Esophagus muscularis mucosa (tissue), 4 donors: ENCODE measurements at regions not wholly inside any gene's neighbourhood (a gene's known extent, or its start where the extent isn't known, plus 50 kb on each side); places are given as distances from the start of the nearest gene placed in this dataset.
"Not testable (repeated sequence)": the region's sequence is repeated elsewhere in the genome, so short reads cannot be mapped to it uniquely, and the experiment has no call there.

Experiments used
- DNase-seq: peaks from one replicate; pipeline ENCODE4 v3.0.0-alpha.2; 2017; ENCODE audit errors: extremely low spot score
- H3K27ac ChIP-seq, 4 donors: fragments of 200-600 bp; sonication (generic); replicated peaks in 1 of 4; 1 replicate in 3 of 4; 2 replicates in 1 of 4; pipeline ENCODE4 v1.5.1; 2016 to 2019; ENCODE audit warnings: mild to moderate bottlenecking in 1 of 4
- H3K27me3 ChIP-seq, 4 donors: fragments of 200-600 bp; sonication (generic); one replicate each; pipeline versions ENCODE4 v1.5.1 to v1.6.0; 2016 to 2019
- H3K36me3 ChIP-seq, 4 donors: fragments of 200-600 bp; sonication (generic); one replicate each; pipeline ENCODE4 v1.5.1; 2016 to 2019
- H3K4me1 ChIP-seq, 4 donors: fragments of 200-600 bp; sonication (generic); one replicate each; pipeline ENCODE4 v1.5.1; 2016 to 2019
- H3K4me3 ChIP-seq, 4 donors: fragments of 200-600 bp; sonication (generic); 1 replicate in 2 of 4; 2 replicates in 2 of 4; pipeline ENCODE4 v1.5.1; 2016 to 2019; ENCODE audit warnings: mild to moderate bottlenecking in 4 of 4, moderate library complexity in 1 of 4
- H3K9me3 ChIP-seq, 4 donors: fragments of 200-600 bp; sonication (generic); 1 replicate in 3 of 4; 2 replicates in 1 of 4; pipeline ENCODE4 v1.5.1; 2016 to 2019
- EP300 ChIP-seq: sonication (generic); formaldehyde crosslinking; IDR thresholded peaks from one replicate; pipeline ENCODE4 v1.6.1; 2017; ENCODE audit warnings: antibody characterized with exemption
- POLR2A ChIP-seq: fragments of 450-650 bp; IDR thresholded peaks from one replicate; pipeline ENCODE4 v1.6.1; 2017; ENCODE audit warnings: antibody characterized with exemption, moderate library complexity, mild to moderate bottlenecking, low read depth
- POLR2AphosphoS5 ChIP-seq, 2 donors: sonication (generic); formaldehyde crosslinking; IDR thresholded peaks; one replicate each; pipeline ENCODE4 v1.6.1; 2017; ENCODE audit warnings: antibody characterized with exemption in 2 of 2
- WGBS: methylation state at CpG from one replicate; pipeline ENCODE4 v1.1.5; 2018; 5-methylcytosine and 5-hydroxymethylcytosine counted together
- intact Hi-C: fragments of 100-400 bp; cut with DNase I; formaldehyde crosslinking; loops from one replicate; pipeline ENCODE4 v1.15.1; 2023
- TF ChIP-seq, protein P1 (sequence below), 3 experiments: fragments of 200-600 bp in 2 of 3; fragments of 450-650 bp in 1 of 3; sonication (generic) in 2 of 3; IDR thresholded peaks; one replicate each; pipeline ENCODE4 v1.5.1; 2017 to 2019; ENCODE audit warnings: antibody characterized with exemption in 3 of 3, mild to moderate bottlenecking in 2 of 3, moderate library complexity in 1 of 3

DNA sequence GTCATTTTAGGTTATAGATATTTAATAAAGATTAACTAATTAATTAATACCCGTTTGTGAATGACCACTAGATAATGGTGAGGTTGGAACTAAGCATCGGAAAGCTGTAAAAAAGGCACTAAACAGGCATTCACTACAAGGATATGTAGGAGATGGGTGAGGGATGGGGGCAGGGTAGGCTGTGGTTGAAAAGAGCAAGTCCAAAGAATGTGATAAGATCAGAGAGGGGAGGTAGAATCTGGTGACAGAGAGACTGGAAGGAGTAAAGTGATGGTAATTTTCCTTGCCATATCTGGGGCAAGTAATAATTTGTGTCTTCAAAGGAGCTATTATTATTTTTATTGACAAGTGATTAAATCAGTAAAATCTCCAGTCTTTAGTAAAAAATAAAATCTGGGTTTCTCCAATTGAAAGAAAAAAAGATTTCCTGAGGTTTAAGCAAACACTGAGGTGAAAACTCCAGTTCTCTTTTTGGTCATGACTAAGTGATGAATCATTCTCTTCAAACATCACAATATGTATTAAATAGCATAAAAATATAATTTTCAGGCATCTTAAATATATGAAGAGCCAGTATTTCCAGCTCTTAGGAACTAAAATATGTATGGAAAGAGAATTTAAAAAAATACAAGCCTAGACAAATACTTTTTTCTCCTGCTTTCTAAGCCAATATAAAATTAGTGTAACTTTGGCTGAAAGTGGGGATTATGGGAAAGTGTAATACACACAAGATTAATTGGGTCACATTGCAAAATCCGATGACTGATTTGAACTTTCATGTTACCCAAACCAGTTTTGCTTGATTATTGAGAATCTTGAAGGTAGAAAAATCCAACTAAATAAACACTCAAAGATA, 259.1 kb upstream of the RBMS1 start:
- 89% methylated on average over 3 of the region's 3 CpGs for WGBS
- no peak for DNase-seq
- Histone ChIP-seq H3K4me1 (no peaks in the 10 kb centered on the region), H3K27me3 (no peaks in the 10 kb centered on the region), H3K27ac (no peak overlapping the region), H3K36me3 (no peaks in the 10 kb centered on the region), H3K4me3 (no peak overlapping the region), H3K9me3 (peaks cover 0 to 21% (median 17%) of the 10 kb centered on the region in 4 donors)
- TF ChIP-seq, protein P1, sequence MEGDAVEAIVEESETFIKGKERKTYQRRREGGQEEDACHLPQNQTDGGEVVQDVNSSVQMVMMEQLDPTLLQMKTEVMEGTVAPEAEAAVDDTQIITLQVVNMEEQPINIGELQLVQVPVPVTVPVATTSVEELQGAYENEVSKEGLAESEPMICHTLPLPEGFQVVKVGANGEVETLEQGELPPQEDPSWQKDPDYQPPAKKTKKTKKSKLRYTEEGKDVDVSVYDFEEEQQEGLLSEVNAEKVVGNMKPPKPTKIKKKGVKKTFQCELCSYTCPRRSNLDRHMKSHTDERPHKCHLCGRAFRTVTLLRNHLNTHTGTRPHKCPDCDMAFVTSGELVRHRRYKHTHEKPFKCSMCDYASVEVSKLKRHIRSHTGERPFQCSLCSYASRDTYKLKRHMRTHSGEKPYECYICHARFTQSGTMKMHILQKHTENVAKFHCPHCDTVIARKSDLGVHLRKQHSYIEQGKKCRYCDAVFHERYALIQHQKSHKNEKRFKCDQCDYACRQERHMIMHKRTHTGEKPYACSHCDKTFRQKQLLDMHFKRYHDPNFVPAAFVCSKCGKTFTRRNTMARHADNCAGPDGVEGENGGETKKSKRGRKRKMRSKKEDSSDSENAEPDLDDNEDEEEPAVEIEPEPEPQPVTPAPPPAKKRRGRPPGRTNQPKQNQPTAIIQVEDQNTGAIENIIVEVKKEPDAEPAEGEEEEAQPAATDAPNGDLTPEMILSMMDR (IDR thresholded peaks at IDR 0.05), result no peak
- no peak for TF ChIP-seq POLR2A
- TF ChIP-seq POLR2AphosphoS5 (IDR thresholded peaks at IDR 0.05), result no peak
- no peak for TF ChIP-seq EP300
- intact Hi-C loops, result no loop called here

DNA sequence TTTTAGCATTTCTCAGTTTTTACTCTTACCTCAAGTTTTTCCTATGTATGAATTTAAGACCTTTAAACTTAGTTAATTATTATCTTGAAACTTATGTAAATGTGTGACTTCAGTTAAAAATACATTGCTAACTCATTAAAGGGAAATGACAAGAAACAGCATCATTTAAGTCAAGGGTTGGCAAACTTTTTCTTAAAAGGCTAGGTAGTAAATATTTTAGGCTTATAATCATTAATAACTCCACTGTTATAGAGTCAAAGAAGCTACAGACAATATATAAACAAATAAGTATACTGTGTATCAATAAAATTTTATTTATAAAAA, 259.7 kb upstream of the RBMS1 start:
- TF ChIP-seq, protein P1 (IDR thresholded peaks at IDR 0.05), result no peak
- TF ChIP-seq EP300 (no peak), POLR2AphosphoS5 (IDR thresholded peaks at IDR 0.05) (no peak), POLR2A (no peak)
- no peaks in the 10 kb centered on the region for H3K36me3 ChIP-seq
- intact Hi-C loops, result no loop called here

DNA sequence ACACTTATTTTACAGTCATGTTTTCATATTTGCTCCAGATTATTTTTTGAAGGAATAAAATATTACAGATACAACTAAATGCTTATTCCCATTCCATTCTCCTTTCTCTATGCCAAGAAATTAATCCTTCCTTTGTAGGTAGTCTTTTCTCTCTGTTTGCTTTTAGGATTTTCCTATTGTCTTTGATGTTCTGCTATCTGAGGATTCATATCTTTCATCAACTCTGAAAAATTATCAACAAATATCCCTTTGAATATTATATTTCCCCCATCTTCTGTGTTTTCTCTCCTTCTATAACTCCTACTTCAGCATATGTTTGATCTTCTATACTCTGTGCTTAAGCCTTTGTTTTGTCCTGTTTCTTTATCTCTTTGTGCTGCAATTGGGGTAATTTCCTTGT, 260.4 kb upstream of the RBMS1 start:
- H3K27ac ChIP-seq, result no peak overlapping the region
- intact Hi-C loops, result no loop called here
- TF ChIP-seq, protein P1 (IDR thresholded peaks at IDR 0.05), result no peak
- TF ChIP-seq EP300 (no peak), POLR2A (no peak), POLR2AphosphoS5 (IDR thresholded peaks at IDR 0.05) (no peak)
- H3K36me3 ChIP-seq, result no peaks in the 10 kb centered on the region
- H3K27me3 ChIP-seq, result no peaks in the 10 kb centered on the region
- H3K4me3 ChIP-seq, result no peak overlapping the region
- H3K9me3 ChIP-seq, result peaks cover 0 to 21% (median 17%) of the 10 kb centered on the region in 4 donors
- DNase-seq, result no peak
- H3K4me1 ChIP-seq, result no peaks in the 10 kb centered on the region

More for the DNA sequence above, 259.7 kb upstream of the RBMS1 start:
- Histone ChIP-seq H3K27ac (no peak overlapping the region), H3K4me1 (no peaks in the 10 kb centered on the region), H3K4me3 (no peak overlapping the region), H3K9me3 (peaks cover 0 to 21% (median 17%) of the 10 kb centered on the region in 4 donors), H3K27me3 (no peaks in the 10 kb centered on the region)
- DNase-seq, result no peak

DNA sequence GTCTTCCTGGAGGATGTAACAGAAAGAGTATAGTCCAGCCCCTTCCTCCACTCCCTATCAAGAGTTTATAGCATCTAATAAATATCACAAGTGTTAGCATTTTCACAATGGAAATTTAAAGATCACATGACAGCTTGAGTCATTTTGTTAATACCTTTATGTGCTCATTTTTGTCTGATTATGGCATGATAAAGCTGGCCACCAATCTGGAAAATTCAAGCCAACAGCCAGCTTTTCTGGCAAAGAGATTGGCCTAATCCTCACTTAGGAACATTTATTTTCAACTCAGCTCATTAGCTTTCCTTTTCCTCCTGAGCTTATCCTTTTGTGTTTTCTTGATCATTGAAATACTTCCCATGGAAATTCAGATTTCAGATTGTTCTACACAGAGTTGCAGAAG, 262.9 kb upstream of the RBMS1 start:
- no peak for DNase-seq
- Histone ChIP-seq H3K4me3 (no peak overlapping the region), H3K9me3 (peaks cover 0 to 21% (median 17%) of the 10 kb centered on the region in 4 donors), H3K27me3 (no peaks in the 10 kb centered on the region), H3K27ac (no peak overlapping the region), H3K36me3 (no peaks in the 10 kb centered on the region), H3K4me1 (no peaks in the 10 kb centered on the region)
- TF ChIP-seq, protein P1 (IDR thresholded peaks at IDR 0.05), result no peak
- TF ChIP-seq POLR2AphosphoS5 (IDR thresholded peaks at IDR 0.05) (no peak), POLR2A (no peak), EP300 (no peak)
- intact Hi-C loops, result no loop called here

DNA sequence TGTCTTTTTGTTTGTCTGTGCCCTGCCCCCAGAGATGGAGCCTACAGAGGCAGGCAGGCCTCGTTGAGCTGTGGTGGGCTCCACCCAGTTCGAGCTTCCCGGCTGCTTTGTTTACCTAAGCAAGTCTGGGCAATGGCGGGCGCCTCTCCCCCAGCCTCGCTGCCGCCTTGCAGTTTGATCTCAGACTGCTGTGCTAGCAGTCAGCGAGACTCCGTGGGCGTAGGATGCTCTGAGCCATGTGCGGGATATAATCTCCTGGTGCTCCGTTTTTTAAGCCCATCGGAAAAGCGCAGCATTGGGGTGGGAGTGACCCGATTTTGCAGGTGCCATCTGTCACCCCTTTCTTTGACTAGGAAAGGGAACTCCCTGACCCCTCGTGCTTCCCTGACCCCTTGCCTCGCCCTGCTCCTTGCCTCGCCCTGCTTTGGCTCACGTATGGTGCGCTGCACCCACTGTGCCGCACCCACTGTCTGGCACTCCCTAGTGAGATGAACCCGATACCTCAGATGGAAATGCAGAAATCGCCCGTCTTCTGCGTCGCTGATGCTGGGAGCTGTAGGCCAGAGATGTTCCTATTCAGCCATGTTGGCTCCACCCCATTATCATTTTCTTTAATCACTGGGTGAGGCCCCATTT, 269.0 kb upstream of the RBMS1 start:
- H3K27ac ChIP-seq, H3K27me3 ChIP-seq, H3K4me1 ChIP-seq, H3K36me3 ChIP-seq, H3K9me3 ChIP-seq, DNase-seq, intact Hi-C loops, H3K4me3 ChIP-seq: not testable (repeated sequence)
- WGBS, result 93% methylated on average over 26 of the region's 26 CpGs
